ENCODE measurements at regions not wholly inside any gene's neighbourhood (a gene's known extent, or its start where the extent isn't known, plus 50 kb on each side); places are given as distances from the start of the nearest gene placed in this dataset.

DNA sequence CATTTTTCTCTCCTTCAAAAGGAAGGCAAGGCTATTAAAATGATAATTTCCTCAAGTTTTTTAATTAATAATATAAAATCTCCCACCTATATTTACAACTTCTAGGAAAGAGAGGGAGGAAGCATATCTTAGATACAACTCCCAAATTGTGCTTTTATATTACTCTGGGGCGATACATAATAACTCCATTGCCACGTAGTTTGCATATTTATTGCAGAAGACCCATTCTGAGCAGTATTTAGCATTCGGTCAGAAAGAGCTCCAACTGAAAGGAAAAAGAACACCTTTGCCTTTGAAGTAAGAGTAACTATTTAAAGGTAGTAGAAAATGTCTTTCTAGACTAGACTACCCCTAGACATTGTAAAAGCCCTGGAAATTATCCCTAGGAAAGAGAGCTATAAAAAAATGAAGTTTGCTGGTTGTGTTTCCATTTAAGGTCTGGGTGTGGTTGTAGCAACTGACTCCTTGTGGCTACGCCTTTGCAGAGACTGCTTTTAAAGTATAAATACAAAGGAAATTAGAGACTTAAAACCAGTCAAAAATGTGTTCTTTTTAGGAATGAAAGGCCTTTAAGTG lies 566.1 kb downstream of the ZNF608 start:
- TF ChIP-seq GATA2 (IDR thresholded peaks at IDR 0.05; ENCODE audit: low read depth, low read length) (no peak), GATA3 (IDR thresholded peaks at IDR 0.05; ENCODE audit: low read depth, low read length) (no peak)

Data from SH-SY5Y (cell line).